ENCODE measurements at regions not wholly inside any gene's neighbourhood (a gene's known extent, or its start where the extent isn't known, plus 50 kb on each side); places are given as distances from the start of the nearest gene placed in this dataset.
"Not testable (repeated sequence)": the region's sequence is repeated elsewhere in the genome, so short reads cannot be mapped to it uniquely, and the experiment has no call there.

DNA sequence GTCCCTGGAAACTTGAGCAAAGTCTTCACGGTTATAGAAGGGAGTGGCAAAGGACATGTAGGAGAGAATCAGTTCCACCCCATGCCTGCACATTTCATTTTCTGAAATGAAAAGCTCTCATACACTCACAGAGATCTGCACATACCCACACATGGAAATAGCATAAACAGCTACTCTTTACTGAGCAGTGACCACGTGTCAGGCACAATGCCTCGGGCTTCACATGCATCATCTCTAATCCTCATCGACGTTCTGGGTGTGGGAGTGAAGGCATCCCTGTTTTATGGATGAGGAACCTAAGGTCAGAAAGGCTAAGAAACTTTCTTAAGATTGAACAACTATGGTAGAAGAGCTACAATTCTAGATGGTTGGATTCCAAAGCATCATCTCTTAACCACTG is 198.8 kb downstream of the DAD1 start:
- FAIRE-seq (no peak), DNase-seq (ENCODE audit: low spot score) (no peak)

DNA sequence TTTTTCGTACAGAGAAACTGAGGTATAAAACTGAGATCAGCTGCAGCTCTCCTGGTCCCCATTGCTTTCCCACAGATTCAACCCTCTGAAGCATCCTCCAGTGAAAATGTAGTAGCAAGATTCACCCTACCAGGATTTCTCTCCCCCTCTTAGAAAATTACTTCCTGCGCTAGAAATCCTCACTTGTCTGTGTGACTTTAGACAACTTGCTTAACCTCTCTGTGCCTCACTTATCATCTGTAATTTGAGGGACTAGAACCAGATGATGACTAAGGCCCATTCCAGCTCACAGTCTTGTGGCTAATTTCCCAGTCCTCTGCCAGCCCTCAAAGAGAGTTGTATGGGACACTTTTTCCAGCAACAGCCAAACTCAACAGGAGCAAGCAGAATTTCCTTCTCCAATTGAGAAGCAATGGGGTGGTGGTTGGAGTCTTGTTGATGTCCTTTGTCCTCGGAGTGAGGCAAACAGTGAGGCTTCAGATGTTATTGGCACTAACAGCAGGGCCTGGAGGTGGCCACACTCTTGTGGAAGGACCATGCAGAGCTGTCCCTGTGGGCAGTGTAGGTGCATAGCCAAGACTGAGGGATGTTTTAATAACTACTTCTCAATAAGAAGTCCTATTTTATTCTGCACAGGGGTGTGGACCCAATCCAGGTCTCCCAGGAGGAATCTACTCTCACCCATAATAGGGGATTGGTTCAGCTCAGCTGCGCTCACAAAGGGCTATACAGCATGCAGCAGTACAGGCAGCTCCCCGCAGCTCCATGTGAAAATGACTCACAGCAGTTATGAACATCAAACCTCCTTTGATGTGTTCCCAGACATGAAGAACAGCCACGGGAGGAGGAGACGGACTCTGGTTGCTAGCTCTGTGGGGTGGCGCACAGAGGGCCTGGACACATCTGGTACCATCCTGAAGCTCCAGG is 200.1 kb downstream of the DAD1 start:
- FAIRE-seq (no peak), DNase-seq (ENCODE audit: low spot score) (no peak)

DNA sequence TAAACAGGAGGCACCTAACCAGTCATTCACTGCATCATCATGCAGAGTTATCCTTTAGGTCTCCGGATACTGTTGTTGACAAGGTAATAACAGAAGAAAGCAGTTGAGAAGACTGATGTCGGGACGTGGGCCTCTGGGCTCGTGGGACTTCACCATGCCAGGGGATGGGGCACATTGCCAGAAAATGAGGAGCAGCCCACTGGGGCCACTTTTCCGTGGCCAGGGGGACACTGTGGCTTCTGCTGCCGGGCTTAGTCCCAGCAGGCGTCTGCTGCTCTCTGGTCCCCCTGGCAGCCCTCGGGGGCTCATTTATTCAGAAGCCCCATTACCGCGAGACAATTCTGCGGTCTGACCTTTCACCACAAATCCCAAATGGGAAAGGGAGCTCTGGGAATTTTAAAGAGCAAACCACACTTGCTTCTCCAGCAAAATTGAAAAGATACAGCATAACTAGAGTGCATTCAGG is 201.2 kb downstream of the DAD1 start:
- FAIRE-seq (no peak), DNase-seq (ENCODE audit: low spot score) (no peak)

DNA sequence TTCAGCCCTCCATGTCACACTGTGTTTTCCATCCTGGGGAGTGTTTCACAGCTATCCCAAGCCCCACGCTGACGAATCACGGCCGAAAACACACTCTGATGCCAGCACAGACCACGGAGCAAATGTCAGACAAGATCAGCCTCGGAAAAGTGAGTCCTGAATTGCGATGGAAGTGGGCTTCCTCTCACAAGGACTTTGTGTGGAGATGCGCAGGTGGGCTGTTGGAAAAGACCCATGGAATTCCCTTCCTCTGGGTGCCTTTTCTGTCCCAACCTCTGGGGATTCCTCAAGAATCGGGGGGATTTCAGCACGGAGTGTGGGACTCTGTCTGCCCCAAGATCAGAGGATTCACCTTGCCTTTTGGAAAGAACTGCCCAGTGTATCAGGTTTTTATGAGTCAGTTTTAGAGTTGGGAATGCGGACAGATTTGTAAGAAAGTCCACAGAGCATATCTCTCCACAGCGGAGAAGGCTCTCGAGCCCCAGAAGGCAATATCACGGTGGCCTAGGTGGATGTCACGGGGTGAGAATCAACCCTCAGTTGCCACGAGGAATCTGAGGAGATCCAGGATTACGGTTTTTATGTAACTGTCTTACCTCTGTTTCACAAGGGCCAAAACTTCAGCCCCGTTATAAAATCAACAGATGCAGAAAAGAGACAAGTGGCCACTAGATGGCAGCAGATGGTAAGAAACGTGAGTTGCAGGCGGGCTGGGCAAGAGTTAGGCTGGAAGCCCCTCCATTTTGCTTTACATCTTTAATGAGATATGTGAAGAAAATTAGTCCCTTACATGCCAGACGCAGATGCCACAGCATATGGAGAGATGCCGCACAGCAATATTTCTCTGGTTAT is 201.9 kb downstream of the DAD1 start:
- no peak for FAIRE-seq
- peak; percentile 21 for DNase-seq (ENCODE audit: low spot score)

DNA sequence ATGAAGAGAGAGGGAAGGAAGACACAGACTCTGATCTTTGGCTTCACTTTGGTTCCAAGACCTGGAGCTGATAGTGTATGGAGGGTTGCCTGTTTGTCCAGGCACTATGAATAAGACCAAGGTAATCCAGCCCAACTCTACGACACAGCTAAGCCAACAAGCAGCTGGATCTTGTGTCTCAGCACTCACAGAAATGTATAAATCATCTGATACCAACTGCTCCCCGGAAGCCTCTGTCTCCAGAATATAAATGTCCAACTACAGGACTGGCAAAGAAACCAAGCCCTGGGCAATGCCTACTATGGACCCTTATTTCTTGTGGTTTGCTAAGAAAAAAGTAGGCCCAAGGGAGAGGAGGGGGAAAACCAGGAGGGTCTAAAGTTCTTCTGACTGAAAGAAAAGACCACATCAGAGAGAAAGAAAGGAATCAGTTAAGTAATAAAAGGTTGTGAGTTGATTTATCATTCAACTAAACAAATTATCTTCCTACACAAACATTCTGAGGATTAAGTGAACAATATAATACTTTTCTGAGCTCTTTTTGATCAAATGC is 204.0 kb downstream of the DAD1 start:
- DNase-seq (ENCODE audit: low spot score) (no peak), FAIRE-seq (no peak)

DNA sequence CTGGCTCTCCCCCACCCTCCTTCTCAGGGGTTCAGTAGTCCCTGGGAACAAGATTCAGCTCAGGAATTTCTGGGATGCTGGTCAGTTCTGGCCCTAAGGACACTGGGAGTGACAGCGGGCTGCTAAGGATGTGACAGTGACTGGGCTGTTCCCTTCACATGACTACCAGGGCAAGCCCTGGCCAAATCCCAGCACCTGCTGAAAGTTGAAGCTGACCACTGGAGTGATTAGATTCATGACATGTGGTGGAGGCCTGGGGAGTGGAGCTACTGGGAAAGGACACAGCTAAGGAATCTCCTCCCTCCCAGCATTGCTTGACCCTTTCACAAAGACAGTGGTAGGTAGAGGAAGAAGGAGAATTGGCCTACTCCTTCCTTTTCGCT is 204.9 kb downstream of the DAD1 start:
- no peak for DNase-seq (ENCODE audit: low spot score)
- FAIRE-seq, result no peak

DNA sequence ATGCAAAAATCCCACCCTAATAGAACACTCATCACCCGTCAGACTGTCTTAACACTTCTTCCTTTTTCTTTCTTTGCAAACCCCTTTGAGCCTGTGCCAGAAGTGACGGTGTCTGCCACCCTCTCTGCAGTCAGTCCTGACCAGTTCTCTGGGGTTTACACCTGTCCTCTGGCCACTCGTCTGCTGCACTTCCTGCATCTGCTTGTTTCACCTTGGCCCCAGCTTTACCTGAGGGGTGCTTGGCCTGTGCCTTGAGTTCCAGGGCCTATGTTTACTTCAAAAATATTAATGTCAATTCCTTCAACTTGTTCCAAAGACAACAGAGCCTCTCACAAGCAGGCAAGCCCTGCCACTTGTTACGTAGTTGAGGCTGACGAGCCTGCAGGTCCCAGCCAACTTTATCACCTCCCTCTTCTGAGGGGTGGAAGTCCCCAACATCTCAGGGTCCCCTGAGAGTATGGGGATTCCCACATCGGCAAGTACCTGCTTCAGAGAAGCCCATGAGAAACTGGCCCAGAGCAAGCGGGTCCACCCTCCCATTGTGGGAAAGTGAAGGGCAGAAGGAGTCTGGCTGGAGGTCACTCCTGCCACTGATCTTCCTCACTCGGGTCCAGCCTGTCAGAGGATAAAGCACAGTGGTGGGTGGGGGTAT is 205.4 kb downstream of the DAD1 start:
- no peak for FAIRE-seq
- DNase-seq (ENCODE audit: low spot score), result no peak

DNA sequence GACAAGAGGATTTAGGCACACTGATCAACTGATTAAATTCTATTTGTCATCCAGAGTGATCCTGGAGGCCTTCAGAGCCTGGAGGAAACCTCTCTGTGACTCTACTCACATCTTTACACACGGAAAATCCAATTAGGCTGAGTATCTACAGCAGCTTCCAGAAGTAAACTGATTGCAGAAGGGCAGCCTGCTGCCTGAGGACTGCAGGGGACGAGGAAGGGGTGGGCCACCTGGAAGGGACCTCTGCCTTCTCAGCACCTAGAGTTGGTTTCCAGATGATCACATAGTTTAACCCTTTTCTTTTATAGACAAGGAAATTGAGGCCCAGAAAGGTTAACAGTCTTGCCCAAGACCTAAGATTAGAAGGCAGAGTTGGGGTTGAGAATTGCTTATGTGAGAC is 206.1 kb downstream of the DAD1 start:
- FAIRE-seq (no peak), DNase-seq (ENCODE audit: low spot score) (no peak)

DNA sequence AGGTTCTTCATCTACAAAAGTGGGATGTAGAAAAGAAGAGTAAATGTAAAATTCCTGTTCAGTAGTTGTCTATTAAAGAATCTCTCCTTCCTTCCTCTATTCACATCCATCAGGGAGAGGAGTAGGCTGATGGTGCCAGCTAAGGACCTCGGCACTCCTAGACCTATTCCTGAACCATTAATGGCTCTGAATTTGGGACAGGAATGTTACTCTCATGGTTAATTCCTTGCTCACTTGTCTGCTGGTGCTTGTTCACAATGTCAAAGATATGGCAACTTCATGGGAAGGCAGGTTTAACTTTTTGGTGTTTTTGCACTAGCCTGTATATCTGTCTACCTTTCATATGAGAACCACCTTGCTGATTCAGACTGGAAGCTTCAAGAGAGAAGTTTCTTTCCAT is 206.6 kb downstream of the DAD1 start:
- no peak for FAIRE-seq

DNA sequence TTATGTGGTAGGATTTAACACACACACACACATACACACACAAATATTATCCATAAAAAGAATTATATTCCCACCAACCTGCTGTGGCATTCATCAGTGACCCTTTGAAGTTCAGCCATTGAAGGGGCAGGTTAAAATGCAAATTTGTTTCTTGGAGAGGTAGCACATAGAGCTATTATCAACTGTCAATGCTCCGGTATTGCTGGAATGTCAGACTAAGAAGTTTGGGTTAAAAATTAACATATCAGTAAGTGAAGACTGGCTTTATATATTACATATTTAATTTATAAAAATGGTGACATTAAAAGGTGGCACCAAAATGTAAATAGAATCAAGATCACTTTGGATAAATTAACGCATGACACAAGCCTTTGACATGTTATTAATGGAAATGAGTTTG is 207.3 kb downstream of the DAD1 start:
- no peak for FAIRE-seq
- DNase-seq (ENCODE audit: low spot score), result no peak

More for the DNA sequence above, 206.6 kb downstream of the DAD1 start:
- DNase-seq (ENCODE audit: low spot score), result no peak

DNA sequence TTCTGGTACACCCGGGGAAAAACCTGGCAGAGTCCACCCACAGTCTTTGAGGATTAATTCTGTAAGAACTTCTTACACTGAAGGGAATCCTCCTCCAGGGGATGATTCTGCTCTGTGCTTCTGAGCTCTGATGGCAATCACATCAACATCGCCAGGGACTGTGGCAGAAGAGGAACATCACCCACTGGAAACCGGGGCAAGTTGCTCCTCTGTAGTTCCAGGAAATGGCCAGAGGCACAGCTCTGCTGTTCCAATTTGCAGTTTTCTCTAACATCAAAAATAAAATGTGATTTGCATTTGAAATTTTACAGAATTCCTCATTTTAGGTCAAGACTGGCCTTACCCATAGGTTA is 207.6 kb downstream of the DAD1 start:
- no peak for FAIRE-seq
- DNase-seq (ENCODE audit: low spot score), result no peak

DNA sequence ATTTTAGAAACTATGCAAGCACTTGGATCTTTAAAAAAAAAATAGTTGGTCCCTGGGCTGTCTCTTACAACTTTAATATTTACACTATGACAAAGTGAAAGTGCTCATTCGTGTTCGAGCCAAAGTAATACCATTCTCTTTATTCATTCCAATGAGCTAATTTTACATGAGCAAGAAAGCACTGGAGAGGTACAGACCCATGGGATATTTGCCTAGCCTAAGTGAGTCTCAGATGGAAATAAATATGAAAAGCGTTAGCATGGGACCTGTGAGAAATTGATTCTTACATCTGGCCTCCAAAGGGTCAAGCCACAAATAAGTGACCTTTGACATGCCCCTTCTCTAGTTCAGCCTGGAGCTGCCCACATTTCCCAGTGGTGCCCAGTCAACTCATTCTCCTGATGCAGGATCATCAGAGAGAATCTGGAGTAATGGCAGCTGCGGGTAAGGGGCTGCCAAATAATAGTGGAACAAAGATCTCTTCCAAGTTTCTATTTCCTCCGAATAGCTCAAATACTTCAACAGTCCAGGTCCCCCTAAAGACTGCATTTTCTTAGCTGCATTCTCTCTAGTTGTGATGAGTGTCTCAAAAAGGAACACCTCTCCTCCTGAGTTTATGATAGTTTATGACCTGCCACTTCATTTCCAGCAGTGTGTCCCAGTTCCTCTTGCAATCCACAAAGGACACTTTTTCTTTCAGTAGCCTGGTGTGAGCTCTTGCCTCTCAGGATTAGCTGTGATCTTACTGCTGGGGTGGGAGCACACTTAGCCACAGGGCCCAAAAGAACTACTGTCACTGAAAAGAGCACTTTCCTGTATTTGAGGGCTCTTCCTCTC is 208.2 kb downstream of the DAD1 start:
- DNase-seq (ENCODE audit: low spot score) (no peak), FAIRE-seq (no peak)

DNA sequence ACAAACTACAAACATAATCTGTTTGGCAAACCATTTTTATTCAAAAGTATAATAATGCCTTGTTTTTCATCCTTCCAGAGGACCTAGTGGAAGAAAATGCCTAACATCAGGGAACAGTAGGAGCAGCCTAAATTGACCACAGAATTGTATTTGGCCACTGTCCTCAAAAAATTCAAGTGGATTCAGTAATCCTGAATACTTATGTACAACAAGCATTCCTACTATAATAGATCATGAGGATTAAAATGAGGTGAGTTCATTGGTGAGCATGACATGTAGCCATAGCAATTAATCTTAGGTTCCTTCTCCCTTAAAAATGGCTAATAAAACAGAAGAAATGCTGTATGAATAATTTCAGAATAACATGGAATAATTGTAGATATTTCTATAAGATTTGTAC is 209.3 kb downstream of the DAD1 start:
- DNase-seq (ENCODE audit: low spot score) (peak; percentile 14), FAIRE-seq (no peak)

DNA sequence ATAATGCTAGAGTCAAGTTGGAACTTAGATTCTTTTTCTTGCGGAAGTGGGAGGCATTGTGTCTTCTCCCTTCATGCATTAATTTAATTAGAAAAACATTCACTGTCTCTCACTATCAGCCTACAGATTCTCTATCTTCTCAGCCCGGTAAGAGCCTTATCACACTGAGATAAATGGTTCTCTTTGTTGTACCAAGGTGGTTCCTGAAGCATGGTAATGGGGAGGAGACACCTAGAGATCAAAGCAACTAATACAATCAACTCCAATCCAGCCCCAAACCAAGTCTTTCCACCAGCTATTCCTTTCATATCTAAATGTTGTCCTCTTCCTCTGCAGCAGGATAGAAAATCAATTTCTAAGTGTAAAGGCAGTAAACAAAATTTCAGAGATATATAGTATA is 210.8 kb downstream of the DAD1 start:
- FAIRE-seq, result no peak
- DNase-seq (ENCODE audit: low spot score), result no peak

DNA sequence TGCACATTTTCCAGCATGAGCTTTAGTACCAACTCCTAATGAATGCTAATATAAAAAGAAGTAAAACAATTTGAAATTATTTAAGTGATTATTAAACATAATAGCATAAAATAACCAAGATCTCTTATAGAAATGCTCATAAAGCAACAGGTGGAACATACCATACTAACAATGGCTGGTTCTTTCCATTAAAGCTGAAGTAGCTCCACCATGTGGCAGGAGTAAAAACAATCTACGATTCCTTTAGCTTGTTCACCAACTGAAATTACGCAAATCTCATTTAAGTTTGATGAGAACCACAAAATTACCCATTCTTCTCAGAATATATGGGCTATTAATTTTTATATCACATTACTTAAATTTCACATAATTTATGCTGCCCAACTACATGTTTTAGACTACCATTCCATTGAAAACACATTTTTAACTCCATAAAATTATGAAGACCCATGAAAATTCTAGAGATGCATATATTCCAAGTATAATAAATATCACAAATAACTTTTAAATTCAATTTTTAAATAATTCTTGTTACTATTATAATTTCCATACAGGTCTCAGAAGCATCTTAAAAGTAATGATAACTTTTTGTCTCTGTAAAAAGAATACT is 213.6 kb downstream of the DAD1 start:
- FAIRE-seq (peak; percentile 70), DNase-seq (ENCODE audit: low spot score) (no peak)

DNA sequence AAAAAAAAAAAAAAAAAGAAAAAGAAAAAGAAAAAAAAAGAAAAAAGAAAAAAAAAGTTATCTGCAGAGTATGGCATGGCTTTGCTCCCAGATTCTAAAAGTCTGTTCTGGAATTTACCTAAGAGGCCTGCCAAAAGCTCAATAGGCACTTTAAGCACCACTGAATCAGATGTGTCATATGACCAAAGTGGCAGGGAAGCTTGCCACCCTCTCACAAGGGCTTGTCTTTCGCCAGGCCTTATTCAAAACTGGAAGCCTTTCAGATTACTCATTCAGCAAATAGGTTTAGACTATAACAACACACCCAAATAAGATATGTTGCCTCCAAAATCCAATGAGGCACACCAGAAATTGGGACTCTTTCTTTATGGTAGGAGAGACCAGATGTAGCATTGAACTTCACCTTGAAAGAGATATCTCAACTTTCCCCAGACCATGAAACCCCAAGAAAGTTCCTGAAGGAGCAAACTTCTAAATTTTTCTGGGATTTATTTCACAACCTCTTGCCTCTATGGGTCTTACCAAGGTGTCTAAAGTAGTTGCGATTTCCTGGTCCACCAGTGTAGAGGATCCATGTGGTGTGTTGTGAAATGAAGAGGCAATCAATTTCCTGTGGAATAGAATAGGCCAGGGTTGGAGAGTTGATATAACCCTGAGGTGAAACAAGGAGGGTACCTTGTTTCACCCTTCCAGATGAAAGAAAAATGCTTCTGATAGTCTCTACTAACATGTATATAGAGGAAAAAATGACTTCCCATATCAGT is 218.8 kb downstream of the DAD1 start:
- FAIRE-seq (peak; percentile 52), DNase-seq (ENCODE audit: low spot score) (peak; percentile 31)

DNA sequence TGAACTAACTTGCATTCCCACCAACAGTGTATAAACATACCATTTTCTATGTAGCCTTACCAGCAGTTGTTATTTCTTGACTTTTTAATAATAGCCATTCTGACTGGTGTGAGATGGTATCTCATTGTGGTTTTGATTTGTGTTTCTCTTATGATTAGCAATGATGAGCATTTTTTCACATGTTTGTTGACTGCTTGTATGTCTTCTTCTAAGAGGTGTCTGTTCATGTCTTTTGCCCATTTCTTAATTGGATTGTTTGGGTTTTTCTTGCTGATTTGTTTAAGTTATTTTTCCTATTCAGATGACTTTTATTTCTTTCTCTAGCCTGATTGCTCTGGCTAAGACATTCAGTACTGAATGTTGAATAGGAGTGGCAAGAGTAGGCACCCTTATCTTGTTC is 230.3 kb downstream of the DAD1 start:
- DNase-seq (ENCODE audit: low spot score) (no peak), FAIRE-seq (no peak)

DNA sequence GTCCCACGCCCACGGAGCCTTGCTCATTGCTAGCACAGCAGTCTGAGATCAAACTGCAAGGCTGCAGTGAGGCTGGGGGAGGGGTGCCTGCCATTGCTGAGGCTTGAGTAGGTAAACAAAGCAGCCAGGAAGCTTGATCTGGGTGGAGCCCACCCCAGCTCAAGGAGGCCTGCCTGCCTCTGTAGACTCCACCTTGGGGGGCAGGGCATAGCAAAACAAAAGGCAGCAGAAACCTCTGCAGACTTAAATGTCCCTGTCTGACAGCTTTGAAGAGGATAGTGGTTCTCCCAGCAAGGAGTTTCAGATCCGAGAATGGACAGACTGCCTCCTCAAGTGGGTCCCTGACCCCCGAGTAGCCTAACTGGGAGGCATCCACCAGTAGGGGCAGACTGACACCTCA is 239.7 kb downstream of the DAD1 start:
- DNase-seq (ENCODE audit: low spot score); FAIRE-seq: not testable (repeated sequence)

DNA sequence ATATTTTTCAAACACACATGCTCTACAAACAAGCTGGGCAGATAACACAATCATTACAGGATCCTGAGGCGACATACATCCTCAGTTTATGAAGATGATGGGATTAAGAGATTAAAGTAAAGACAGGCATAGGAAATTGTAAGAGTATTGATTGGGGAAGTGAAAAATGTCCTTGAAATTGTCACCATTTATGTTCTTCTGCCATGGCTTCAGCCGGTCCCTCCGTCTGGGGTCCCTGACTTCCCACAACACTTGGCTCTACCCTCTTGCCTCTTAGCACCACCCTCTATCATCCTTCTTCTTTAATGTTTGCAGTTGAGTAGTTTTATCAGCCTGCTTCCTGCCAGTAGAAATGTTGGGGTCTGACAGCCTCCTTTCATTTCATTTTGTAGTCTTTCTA is 244.4 kb downstream of the DAD1 start:
- DNase-seq (ENCODE audit: low spot score), result no peak

More for the DNA sequence above, 244.4 kb downstream of the DAD1 start:
- FAIRE-seq, result no peak

Measured in RCC 7860 (cell line).